Peyer's patch (tissue), 4 donors: ENCODE measurements at regions not wholly inside any gene's neighbourhood (a gene's known extent, or its start where the extent isn't known, plus 50 kb on each side); places are given as distances from the start of the nearest gene placed in this dataset.

Experiments
- CTCF ChIP-seq, 6 experiments: fragments of 450-650 bp in 4 of 6; fragments of 200-600 bp in 2 of 6; sonication (generic) in 1 of 6; IDR thresholded peaks; one replicate each; pipeline ENCODE4 v1.5.1; 2017 to 2019; ENCODE audit warnings: antibody characterized with exemption in 6 of 6, mild to moderate bottlenecking in 3 of 6, moderate library complexity in 1 of 6
- POLR2A ChIP-seq, 2 donors: fragments of 450-650 bp; IDR thresholded peaks; one replicate each; pipeline ENCODE4 v1.5.1; 2017; ENCODE audit warnings: antibody characterized with exemption in 2 of 2, mild to moderate bottlenecking in 2 of 2, moderate library complexity in 2 of 2

- TF ChIP-seq CTCF (IDR thresholded peaks at IDR 0.05) = no peak
- no peak for TF ChIP-seq POLR2A (IDR thresholded peaks at IDR 0.05)
Observed at GRCh38 chr1:219833214-219833815, 95.0 kb downstream of the SLC30A10 start.
